ENCODE measurements at regions not wholly inside any gene's neighbourhood (a gene's known extent, or its start where the extent isn't known, plus 50 kb on each side); places are given as distances from the start of the nearest gene placed in this dataset.

- TF ChIP-seq ISL1 (CRISPR knock-in tag; IDR thresholded peaks at IDR 0.05) (no peak), PPARA (CRISPR knock-in tag; IDR thresholded peaks at IDR 0.05; ENCODE audit: borderline replicate concordance) (no peak)
These were observed 125.8 kb downstream of the MCHR2 start for GRCh38 chr6:99868074-99868702.

All from SK-N-SH treated with all-trans-retinoic acid at 6 μM for 48 hours (cell line).